Common myeloid progenitor, CD34-positive (primary cell): ENCODE measurements at regions not wholly inside any gene's neighbourhood (a gene's known extent, or its start where the extent isn't known, plus 50 kb on each side); places are given as distances from the start of the nearest gene placed in this dataset.
"Not testable (repeated sequence)": the region's sequence is repeated elsewhere in the genome, so short reads cannot be mapped to it uniquely, and the experiment has no call there.

Source experiments
- CTCF ChIA-PET: fragments of 350-600 bp; sonication (Branson Sonifier 250); formaldehyde crosslinking; loops from one replicate; lab custom pipeline; 2021; ENCODE audit warnings: antibody characterized with exemption; lab: Charles Lee
- POLR2A ChIA-PET: fragments of 350-600 bp; sonication (Branson Sonifier 250); formaldehyde crosslinking; loops from one replicate; lab custom pipeline; 2021; ENCODE audit warnings: antibody characterized with exemption; lab: Charles Lee
- DNase-seq, 3 donors: peaks; one replicate each; pipeline versions ENCODE4 v3.0.0 to v3.0.0-alpha.2; 2013
- H3K27ac ChIP-seq, 2 experiments: 1 replicate in 1 of 2; 2 replicates in 1 of 2; pipeline ENCODE4 v1.7.0; 2013; ENCODE audit warnings: inconsistent platforms in 2 of 2, low read length in 2 of 2, mild to moderate bottlenecking in 2 of 2, low read depth in 1 of 2, moderate library complexity in 1 of 2; ENCODE audit not compliant: severe bottlenecking in 2 of 2, insufficient read depth in 1 of 2, poor library complexity in 1 of 2
- H3K27me3 ChIP-seq, 5 experiments: replicated peaks in 2 of 5; 1 replicate in 3 of 5; 2 replicates in 2 of 5; pipeline versions ENCODE4 v1.6.1 to v1.7.0; 2013; ENCODE audit warnings: low read length in 4 of 5, mild to moderate bottlenecking in 2 of 5, moderate library complexity in 2 of 5, inconsistent platforms in 1 of 5; ENCODE audit not compliant: insufficient read depth in 5 of 5, control insufficient read depth in 4 of 5
- H3K36me3 ChIP-seq, 4 experiments: 1 replicate in 2 of 4; 2 replicates in 2 of 4; pipeline versions ENCODE4 v1.6.1 to v1.7.0; 2013; ENCODE audit warnings: low read length in 3 of 4, control low read depth in 1 of 4, mild to moderate bottlenecking in 1 of 4; ENCODE audit not compliant: control insufficient read depth in 4 of 4, insufficient read depth in 4 of 4
- H3K4me1 ChIP-seq, 4 experiments: 1 replicate in 3 of 4; 2 replicates in 1 of 4; pipeline versions ENCODE4 v1.6.1 to v1.7.1; 2013; ENCODE audit warnings: low read length in 3 of 4, mild to moderate bottlenecking in 3 of 4, control low read depth in 1 of 4, inconsistent platforms in 1 of 4, moderate library complexity in 1 of 4; ENCODE audit not compliant: control insufficient read depth in 4 of 4, insufficient read depth in 4 of 4; ENCODE audit errors: control extremely low read depth in 1 of 4
- H3K4me3 ChIP-seq, 7 experiments: 1 replicate in 4 of 7; 2 replicates in 3 of 7; pipeline versions ENCODE4 v1.5.1 to v1.7.0; 2013; ENCODE audit warnings: mild to moderate bottlenecking in 7 of 7, low read length in 6 of 7, moderate library complexity in 6 of 7, inconsistent platforms in 2 of 7, low read depth in 2 of 7, control low read depth in 1 of 7; ENCODE audit not compliant: insufficient read depth in 4 of 7, control insufficient read depth in 1 of 7; ENCODE audit errors: extremely low read depth in 1 of 7
- H3K9me3 ChIP-seq, 5 experiments: 1 replicate in 4 of 5; 2 replicates in 1 of 5; pipeline versions ENCODE4 v1.6.1 to v1.7.1; 2013; ENCODE audit warnings: low read length in 4 of 5, mild to moderate bottlenecking in 2 of 5, inconsistent platforms in 1 of 5, low read depth in 1 of 5, moderate library complexity in 1 of 5; ENCODE audit not compliant: control insufficient read depth in 4 of 5, insufficient read depth in 2 of 5; ENCODE audit errors: control extremely low read depth in 1 of 5
- WGBS: methylation state at CpG from one replicate; pipeline ENCODE4 v1.1.5; 2013; ENCODE audit not compliant: insufficient coverage; 5-methylcytosine and 5-hydroxymethylcytosine counted together

DNA sequence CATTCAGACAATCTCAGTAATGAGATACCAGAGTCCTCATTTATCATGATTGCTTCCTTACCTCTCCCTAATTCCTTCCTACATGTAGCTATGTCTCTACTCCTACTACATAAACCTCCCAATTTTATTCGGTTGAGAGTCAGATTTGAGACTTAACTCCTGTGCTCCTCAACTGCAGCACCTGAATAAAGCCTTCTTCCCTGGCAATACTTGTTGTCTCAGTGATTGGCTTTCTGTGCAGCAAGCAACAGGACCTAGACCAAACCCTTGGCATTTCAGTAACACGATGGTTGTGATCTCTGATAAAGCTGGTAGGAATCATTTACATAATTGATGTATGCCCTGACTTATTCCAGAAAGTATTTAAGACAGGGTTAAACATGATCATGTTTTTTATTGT, 106.7 kb upstream of the NANOGP8 start:
- H3K4me3 ChIP-seq = no peak overlapping the region
- H3K4me1 ChIP-seq = no peaks in the 10 kb centered on the region
- WGBS = 100% methylated on average over 2 of the region's 2 CpGs
- DNase-seq = no peak
- no peak overlapping the region for H3K27ac ChIP-seq
- no peaks in the 10 kb centered on the region for H3K27me3 ChIP-seq
- POLR2A ChIA-PET = no interaction called here
- no peaks in the 10 kb centered on the region for H3K36me3 ChIP-seq
- CTCF ChIA-PET = no interaction called here
- peaks cover 0 to 20% (median 3%) of the 10 kb centered on the region in 5 experiments for H3K9me3 ChIP-seq

DNA sequence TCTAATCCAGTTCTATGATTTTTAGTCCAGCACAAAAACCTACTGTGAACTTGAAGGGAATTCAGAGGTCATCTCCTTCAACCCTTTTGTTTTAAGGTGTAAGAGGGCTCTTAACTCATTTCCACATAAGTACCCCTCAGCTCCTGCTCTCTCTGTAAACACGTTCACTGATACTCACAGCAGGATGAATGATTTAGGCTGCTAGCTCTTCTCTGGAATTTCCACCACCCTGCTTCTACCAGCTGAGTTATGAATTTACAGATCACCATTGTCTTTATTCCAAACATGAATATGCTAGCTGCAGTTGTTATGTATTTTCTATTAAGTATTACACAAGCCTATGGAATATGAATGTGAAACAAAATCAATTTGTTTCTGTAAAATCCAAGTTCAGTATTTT, 101.3 kb upstream of the NANOGP8 start:
- H3K36me3 ChIP-seq = no peaks in the 10 kb centered on the region
- no peaks in the 10 kb centered on the region for H3K27me3 ChIP-seq
- POLR2A ChIA-PET = no interaction called here
- H3K27ac ChIP-seq = no peak overlapping the region
- WGBS = 100% methylated on average over 1 of the region's 1 CpG
- H3K9me3 ChIP-seq = peaks cover 0 to 12% (median 0%) of the 10 kb centered on the region in 5 experiments
- CTCF ChIA-PET = no interaction called here
- no peaks in the 10 kb centered on the region for H3K4me1 ChIP-seq
- DNase-seq = no peak
- H3K4me3 ChIP-seq = no peak overlapping the region

DNA sequence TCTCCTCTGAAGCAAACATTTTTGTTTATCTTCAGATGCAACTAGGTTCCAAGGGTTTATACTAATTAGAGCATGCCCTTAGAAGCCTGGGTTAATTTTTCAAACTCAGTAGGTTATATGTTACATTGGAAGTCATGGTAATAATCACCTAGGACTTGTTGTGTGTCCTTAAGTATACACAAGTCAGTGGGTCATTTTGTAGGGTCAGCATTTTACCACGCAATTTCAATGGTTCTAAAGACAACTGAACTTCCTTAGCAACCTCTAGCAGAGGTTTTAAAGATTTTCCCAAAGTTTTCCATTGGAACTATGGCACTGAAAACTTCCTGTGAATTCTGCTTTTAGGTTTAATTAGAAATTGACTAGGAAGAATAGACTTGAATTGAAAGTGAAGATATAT, 99.6 kb upstream of the NANOGP8 start:
- POLR2A ChIA-PET = no interaction called here
- no peak overlapping the region for H3K27ac ChIP-seq
- CTCF ChIA-PET = no interaction called here

DNA sequence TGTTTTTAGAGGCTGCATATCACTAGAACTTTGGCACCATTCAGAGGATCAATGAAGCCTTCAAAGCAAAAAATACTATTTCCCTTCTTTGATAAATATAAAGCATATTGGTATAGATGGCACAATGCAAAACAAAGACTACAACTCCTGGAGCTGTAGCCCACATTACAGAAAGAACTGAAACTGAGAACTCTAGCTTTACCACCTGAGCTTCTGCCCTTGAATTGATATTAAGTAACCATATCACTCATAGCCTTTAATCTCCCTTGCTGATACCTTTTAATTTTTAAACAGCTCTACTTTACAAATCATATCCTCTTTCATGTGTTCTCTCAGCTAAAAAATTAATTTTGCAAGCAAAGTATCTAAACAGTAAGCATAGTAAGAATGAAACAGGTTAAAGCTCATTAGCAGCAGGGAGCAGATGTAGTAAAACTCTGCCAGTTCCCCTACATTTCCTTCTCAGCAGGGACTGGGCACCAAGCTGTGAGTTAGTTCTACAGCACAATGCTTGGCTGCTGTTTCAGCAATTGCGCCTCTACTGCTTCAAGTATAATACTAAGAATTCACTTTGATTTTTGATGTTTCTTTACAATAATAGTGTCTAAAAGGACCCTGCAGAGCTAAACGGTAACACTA, 97.9 kb upstream of the NANOGP8 start:
- WGBS = no CpG with 5 or more reads among the region's 2 CpGs
- no peaks in the 10 kb centered on the region for H3K36me3 ChIP-seq

More for the DNA sequence above, 99.6 kb upstream of the NANOGP8 start:
- DNase-seq = no peak
- Histone ChIP-seq H3K27me3 (no peaks in the 10 kb centered on the region), H3K9me3 (no peaks in the 10 kb centered on the region), H3K36me3 (no peaks in the 10 kb centered on the region), H3K4me3 (no peak overlapping the region), H3K4me1 (no peaks in the 10 kb centered on the region)
- WGBS = 89% methylated on average over 1 of the region's 1 CpG

DNA sequence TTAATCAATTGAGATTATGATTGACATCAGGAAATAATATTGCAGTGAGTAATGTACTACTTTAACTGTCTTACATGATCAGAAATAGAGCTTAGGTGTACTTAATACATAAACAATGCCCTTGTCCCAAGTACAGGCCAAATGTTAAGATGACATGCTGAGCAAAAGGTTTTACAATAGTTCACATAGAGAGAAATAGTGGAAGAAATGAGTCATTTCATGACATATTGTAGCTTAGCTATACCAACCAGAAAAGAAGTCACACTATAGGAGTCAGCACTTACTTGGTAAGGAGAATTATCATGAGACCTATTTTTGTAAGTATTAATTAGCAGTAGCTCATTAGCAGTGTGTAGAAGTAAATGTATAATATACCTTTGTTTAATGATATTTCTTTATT, 96.4 kb upstream of the NANOGP8 start:
- Histone ChIP-seq H3K4me3 (no peak overlapping the region), H3K27ac (no peak overlapping the region), H3K36me3 (no peaks in the 10 kb centered on the region), H3K4me1 (no peaks in the 10 kb centered on the region), H3K9me3 (no peaks in the 10 kb centered on the region), H3K27me3 (no peaks in the 10 kb centered on the region)
- DNase-seq = no peak
- ChIA-PET POLR2A (no interaction called here), CTCF (no interaction called here)

More for the DNA sequence above, 97.9 kb upstream of the NANOGP8 start:
- Histone ChIP-seq H3K27ac (no peak overlapping the region), H3K27me3 (no peaks in the 10 kb centered on the region), H3K4me3 (no peak overlapping the region), H3K9me3 (no peaks in the 10 kb centered on the region), H3K4me1 (no peaks in the 10 kb centered on the region)
- ChIA-PET CTCF (no interaction called here), POLR2A (no interaction called here)
- DNase-seq = no peak

DNA sequence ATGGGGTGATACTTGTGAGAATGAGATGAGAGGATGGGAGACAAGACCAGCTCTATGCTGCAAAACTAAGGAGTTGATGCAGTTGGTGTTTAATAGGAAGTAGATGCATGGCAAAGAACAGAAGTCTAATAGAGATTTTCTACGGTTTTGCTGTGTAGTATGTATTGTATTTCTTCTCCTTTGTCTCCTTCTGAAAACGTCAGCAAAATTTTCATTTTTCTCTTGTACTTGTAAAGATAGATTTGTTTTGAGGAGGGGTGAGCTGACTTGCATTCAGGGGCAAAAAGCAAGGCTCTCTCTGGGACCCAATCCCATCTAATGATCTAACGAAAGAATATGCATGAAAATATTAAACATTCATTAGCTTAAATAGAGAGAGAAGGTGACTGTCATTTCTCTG, 94.6 kb upstream of the NANOGP8 start:
- Histone ChIP-seq H3K9me3 (no peaks in the 10 kb centered on the region), H3K36me3 (no peaks in the 10 kb centered on the region), H3K4me3 (no peak overlapping the region), H3K4me1 (no peaks in the 10 kb centered on the region), H3K27me3 (no peaks in the 10 kb centered on the region), H3K27ac (no peak overlapping the region)
- POLR2A ChIA-PET = no interaction called here
- no peak for DNase-seq
- WGBS = 100% methylated on average over 1 of the region's 3 CpGs
- CTCF ChIA-PET = no interaction called here

DNA sequence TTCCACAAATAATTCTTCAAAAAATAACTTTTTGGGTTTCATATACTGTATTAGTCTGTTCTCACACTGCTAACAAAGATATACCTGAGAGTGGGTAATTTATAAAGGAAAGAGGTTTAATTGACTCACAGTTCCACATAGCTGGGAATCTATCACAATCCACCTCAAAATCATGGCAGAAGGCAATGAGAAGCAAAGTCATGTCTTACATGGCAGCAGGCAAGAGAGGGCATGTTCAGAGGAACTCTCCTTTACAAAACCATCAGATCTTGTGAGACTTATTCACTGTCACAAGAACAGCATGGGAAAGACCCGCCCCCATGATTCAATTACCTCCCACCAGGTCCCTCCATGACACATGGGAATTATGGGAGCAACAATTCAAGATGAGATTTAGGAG, 93.1 kb upstream of the NANOGP8 start:
- H3K9me3 ChIP-seq, H3K27me3 ChIP-seq, H3K4me3 ChIP-seq, H3K36me3 ChIP-seq, DNase-seq, H3K4me1 ChIP-seq, CTCF ChIA-PET, H3K27ac ChIP-seq, POLR2A ChIA-PET: not testable (repeated sequence)
- WGBS = no CpG with 5 or more reads among the region's 1 CpG
